ENCODE measurements at regions not wholly inside any gene's neighbourhood (a gene's known extent, or its start where the extent isn't known, plus 50 kb on each side); places are given as distances from the start of the nearest gene placed in this dataset.

- no peak for DNase-seq (ENCODE audit: low read depth)
- no peak for TF ChIP-seq CTCF (conservative IDR thresholded peaks at IDR 0.05; ENCODE audit: control insufficient read depth, insufficient read depth, low read depth, low read length)
- no peak overlapping the region for H3K4me3 ChIP-seq (ENCODE audit: control insufficient read depth, low read depth, low read length)
Measured at GRCh38 chrX:117641913-117642656, 474.5 kb downstream of the KLHL13 start.

GRCh38 chrX:117636826-117637225, 479.8 kb downstream of the KLHL13 start:
- no peak for DNase-seq (ENCODE audit: low read depth)
- no peak overlapping the region for H3K4me3 ChIP-seq (ENCODE audit: control insufficient read depth, low read depth, low read length)

GRCh38 chrX:117633277-117633676, 483.3 kb downstream of the KLHL13 start:
- TF ChIP-seq CTCF (conservative IDR thresholded peaks at IDR 0.05; ENCODE audit: control insufficient read depth, insufficient read depth, low read depth, low read length), result no peak
- H3K4me3 ChIP-seq (ENCODE audit: control insufficient read depth, low read depth, low read length), result no peak overlapping the region
- no peak for DNase-seq (ENCODE audit: low read depth)

More at GRCh38 chrX:117636826-117637225, 479.8 kb downstream of the KLHL13 start:
- TF ChIP-seq CTCF (conservative IDR thresholded peaks at IDR 0.05; ENCODE audit: control insufficient read depth, insufficient read depth, low read depth, low read length), result no peak

GRCh38 chrX:117628381-117628780, 488.2 kb downstream of the KLHL13 start:
- H3K4me3 ChIP-seq (ENCODE audit: control insufficient read depth, low read depth, low read length), result no peak overlapping the region
- no peak for TF ChIP-seq CTCF (conservative IDR thresholded peaks at IDR 0.05; ENCODE audit: control insufficient read depth, insufficient read depth, low read depth, low read length)
- no peak for DNase-seq (ENCODE audit: low read depth)

- H3K4me3 ChIP-seq (ENCODE audit: control insufficient read depth, low read depth, low read length), result no peak overlapping the region
- no peak for TF ChIP-seq CTCF (conservative IDR thresholded peaks at IDR 0.05; ENCODE audit: control insufficient read depth, insufficient read depth, low read depth, low read length)
- no peak for DNase-seq (ENCODE audit: low read depth)
Measured at GRCh38 chrX:117610806-117611205, 505.8 kb downstream of the KLHL13 start.

GRCh38 chrX:117610049-117610448, 506.6 kb downstream of the KLHL13 start:
- TF ChIP-seq CTCF (conservative IDR thresholded peaks at IDR 0.05; ENCODE audit: control insufficient read depth, insufficient read depth, low read depth, low read length), result no peak
- DNase-seq (ENCODE audit: low read depth), result no peak
- no peak overlapping the region for H3K4me3 ChIP-seq (ENCODE audit: control insufficient read depth, low read depth, low read length)

Data from fibroblast of mammary gland (primary cell).